SK-MEL-5 (cell line): ENCODE measurements at regions not wholly inside any gene's neighbourhood (a gene's known extent, or its start where the extent isn't known, plus 50 kb on each side); places are given as distances from the start of the nearest gene placed in this dataset.

Experiments
- DNase-seq: peaks from one replicate; pipeline ENCODE4 v3.0.0-alpha.2; 2016; ENCODE audit warnings: low read depth, low spot score
- in situ Hi-C: cut with HindIII; loops from 2 replicates; pipeline ENCODE4 v1.10.0; 2016; ENCODE audit warnings: low sequenced_read_pairs, high pct_unique_total_duplicates, low pct_unique_long_range_greater_than_20kb

DNA sequence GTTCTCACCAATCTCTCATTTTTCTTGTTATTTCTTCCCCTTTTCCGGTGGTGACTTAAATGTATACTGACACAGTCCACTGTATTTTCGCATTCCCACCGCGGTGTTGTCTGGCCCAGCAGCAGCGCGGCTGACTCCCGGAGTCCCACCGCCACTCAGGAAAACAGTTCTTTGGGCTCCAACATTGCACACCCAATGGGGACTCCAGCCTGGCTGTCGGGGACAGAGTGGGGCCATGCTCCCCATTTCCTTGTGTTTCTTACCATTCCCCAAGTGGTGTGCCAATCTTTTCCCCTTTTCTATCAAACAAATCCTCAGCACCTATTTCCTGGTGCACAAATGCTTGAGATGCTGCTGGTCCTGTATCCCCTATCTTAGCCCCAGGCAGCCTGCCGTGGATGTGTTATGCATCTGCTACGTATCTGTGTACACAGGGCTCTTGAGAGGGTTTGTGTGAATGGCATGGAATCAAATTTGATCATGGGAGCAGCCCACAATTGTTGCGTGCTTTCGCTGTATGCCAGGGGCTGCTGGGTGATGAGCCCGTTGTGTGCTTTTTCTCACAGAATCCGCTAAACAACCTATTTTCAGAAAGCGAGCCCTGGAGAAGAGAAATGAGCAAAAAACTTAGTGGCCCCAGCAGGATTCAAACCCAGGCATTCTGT is 219.1 kb upstream of the RGMA start:
- DNase-seq, result no peak

DNA sequence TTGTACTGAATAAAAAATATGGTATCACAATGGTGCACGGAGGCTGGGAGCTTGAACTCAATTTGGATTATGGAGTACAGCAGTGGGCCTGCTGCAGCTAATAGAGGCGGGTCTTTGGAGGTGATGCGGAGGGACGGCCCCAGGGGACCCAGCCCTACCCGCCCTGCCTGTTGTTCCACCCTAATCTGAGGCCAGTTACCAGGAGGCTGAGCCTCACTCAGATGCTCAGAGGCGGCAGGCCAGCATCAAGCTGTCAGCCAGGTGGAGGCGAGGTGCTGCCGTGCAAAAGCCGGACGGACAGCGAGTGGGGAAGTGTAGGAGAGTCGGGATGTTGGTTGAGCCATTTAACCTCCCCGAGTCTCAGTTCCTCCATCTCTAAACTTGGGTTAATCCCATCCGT is 218.5 kb upstream of the RGMA start:
- in situ Hi-C loops, result no loop called here
- DNase-seq, result no peak

More for the DNA sequence above, 219.1 kb upstream of the RGMA start:
- in situ Hi-C loops, result no loop called here

DNA sequence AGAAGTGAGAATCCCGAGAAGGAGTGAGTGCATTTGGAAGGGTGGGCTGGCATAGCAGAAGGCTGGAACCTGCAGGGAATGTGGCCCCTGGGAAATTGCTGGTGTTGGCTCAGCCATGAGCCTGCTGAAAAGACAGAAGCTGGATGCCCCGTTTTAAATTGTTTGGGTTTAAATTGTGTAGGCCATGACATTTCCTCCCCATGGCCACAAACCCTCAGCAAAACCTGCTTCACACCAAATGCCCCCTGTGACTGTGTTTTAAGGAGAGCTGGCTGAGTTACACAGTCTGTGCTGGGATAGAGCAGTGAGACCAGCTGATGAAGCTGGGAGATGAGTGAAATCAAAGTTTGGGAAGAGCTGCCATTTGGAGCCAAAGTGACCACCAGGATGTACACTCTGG is 216.3 kb upstream of the RGMA start:
- DNase-seq, result no peak
- in situ Hi-C loops, result no loop called here

DNA sequence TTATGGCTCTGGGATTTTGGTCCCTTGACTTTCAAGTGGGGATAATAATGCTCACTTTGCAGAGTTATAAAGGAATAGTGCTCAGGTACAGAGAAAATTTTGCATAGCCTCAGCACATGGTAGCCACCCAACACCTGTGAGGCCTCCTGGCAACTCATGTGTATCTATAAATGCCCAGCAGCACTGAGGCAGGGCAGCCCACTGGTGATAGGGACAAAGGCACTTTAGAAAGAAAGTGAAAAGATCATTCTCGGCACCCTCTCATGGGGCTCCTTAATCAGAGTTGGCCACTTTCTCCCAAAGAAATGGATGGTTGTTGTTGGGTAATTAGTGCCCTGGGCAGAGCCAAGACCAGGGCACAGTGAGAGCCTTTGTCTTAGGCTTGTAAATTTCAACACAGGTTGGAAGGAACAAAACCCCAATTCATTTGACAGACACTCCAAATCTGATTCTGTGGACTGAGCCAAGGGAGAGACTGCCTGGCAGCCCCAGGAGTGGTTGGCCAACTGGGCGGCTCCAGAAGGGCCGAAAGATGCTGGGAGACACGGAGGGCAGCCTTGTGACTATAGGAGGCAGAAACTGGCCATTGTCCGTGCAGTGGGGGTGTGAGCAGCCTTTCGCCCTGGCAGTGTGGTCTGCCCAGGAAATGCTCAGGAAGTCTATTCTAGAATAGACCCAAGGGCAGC is 213.2 kb upstream of the RGMA start:
- in situ Hi-C loops, result no loop called here
- peak; percentile 98 for DNase-seq

DNA sequence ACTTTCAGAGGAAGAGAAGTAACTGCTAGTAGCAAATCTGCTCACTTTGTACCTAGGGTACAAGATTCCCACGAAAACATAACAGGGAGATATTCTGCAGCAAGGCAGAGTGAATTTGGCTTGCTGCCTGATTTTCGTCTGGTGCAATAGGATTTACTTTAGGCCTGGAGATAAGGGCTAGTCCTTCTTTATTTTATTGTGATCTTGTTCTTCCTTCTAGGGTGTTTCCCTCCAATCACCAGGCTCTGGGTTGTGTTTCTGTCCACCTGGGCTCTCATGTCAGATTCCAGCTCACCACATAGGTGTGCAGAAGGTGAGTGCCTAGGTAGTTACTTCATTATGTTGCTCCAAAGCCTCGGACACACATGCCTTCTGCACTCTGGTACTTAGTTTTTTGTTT is 211.8 kb upstream of the RGMA start:
- in situ Hi-C loops, result no loop called here
- DNase-seq, result no peak

DNA sequence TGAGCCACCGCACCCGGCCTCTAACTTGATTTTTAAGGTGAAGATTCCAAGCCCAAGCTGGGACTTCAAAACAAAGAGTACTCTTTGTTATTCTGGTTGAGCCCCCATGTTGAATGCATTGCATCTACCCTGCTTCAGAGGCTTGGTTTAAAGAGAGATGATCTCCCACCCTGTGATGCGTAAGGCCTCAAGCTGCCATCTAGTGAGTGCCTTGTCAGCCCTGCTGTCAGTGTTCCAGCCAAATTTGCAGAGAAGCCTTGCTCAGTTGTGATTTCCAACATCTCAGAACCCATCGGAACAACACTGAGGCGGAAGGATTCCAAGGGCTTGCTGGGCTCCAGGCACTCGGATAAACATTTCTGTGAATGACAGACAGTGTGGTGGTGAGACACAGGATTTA is 210.7 kb upstream of the RGMA start:
- in situ Hi-C loops, result no loop called here
- DNase-seq, result no peak

DNA sequence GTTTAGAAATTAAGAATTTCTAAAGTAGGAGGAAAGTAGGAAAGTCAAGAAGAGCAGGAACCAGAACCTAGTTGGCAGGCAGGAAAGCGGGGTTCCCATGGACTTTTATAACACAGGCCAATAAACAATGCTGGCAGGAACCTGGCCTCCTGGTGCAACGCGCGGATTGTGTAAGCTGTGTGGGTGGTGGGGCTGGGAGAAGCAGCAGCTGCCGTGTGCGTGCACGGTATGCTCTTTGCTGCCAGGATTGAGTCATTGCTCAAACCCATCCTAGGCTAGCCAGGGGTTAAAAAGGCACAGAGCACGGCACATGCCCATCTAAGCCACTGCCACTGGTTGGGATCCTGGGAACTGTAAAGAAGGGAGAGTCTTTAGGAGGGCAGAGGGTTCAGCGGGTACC is 209.9 kb upstream of the RGMA start:
- no peak for DNase-seq

DNA sequence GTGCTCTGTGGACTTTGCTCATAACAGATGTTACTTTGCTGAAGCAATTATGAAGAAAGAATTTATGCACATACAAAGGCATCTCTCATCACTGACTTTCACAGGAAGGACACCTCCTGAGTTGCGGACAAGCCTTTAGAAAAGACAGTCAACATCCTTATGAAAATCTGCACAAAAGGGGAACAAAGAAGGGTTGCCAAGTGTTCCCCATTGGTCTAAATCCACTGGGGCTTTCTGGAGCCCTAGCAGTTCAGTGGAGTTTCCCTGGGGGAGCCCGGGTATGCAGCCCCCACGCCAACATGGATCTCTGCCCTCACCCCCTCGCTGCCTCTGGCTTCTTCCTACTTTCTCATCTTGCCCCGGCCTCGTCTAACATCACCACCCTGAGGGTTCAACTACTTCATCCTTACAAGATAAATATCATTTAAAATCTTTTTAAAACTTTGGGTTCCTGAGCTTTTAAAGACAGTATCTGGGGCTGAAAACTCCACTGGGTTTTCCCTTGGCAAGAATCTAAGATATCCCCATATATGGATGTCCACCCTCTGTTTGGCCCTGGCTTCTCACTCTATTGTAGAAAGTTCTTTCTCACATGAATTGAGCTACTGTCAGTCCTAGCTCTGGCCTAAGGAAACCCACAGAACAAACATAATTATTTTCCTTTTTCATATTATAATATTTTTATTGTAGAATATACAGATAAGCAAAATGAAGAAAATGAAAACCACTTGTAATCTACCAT is 207.9 kb upstream of the RGMA start:
- in situ Hi-C loops, result no loop called here
- DNase-seq, result no peak

More for the DNA sequence above, 209.9 kb upstream of the RGMA start:
- in situ Hi-C loops, result no loop called here

DNA sequence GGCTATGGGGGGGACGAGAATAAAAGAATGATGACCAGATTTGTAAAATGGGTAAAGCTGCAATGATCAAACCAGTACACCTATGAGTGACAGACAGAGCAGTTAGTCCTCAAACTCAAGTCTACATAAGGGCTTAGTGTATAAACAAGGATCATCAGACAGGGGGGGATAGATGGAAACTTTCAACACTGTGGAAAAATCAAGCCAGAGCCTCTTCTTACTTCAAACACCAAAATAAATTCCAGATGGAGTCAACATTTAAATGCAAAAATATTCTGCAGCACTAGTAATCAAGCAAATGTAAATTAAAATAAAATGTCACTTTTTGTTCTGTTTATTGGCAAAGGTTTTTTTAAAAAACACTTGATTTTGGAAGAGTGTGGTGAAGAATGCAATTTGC is 205.9 kb upstream of the RGMA start:
- in situ Hi-C loops, result no loop called here
- no peak for DNase-seq

DNA sequence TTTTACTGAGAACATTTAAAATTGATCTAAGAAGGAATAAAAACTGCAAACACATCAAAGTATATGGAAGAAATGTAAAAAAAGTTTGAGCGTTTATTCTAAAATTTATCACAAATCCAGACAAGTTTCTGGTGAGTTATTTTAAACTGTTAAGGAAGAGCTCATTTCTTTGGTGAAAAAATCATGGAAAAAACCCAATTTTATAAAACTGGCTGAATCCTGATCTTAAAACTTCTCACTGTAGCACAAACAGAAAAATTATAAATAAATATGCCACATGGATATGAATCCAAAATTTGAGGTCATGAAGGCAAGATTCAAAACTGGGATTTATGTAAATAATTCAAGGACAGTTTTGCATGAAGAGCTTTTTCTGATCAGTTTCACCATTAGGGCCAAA is 205.1 kb upstream of the RGMA start:
- no peak for DNase-seq
- in situ Hi-C loops, result no loop called here

DNA sequence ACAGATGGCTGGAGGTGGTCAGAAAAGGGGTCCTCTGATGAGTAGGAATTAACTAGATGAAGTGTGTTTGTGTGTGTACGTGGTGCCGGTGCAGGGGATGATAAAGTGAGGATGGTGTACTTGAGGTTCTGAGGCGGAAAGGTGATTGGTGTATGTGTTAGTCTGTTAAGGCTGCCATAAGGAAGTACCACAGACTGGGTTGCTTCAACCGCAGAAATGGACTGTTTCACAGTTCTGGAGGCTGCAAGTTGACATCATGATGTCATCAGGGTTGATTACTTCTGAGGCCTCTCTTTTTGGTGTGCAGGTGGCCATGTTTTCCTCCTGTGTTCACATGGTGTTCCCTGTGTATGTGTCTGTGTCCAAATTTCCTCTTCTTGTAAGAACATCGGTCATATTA is 202.4 kb upstream of the RGMA start:
- in situ Hi-C loops, result no loop called here
- no peak for DNase-seq

DNA sequence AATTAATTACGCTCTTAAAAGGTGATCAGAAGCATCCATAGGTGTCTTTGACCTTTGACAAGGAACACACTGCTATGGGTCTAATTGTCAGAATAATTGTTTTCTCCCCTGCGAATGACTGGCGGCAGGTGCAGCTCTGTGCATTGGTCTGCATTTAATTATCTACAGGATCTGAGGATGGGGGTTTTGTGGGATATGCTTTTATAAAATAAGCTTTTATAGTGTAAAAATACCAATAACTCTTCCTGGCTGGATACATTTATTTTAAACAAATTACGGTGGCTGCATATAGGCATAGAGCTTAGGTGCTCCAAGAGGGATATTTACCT is 201.6 kb upstream of the RGMA start:
- no peak for DNase-seq
- in situ Hi-C loops, result no loop called here

DNA sequence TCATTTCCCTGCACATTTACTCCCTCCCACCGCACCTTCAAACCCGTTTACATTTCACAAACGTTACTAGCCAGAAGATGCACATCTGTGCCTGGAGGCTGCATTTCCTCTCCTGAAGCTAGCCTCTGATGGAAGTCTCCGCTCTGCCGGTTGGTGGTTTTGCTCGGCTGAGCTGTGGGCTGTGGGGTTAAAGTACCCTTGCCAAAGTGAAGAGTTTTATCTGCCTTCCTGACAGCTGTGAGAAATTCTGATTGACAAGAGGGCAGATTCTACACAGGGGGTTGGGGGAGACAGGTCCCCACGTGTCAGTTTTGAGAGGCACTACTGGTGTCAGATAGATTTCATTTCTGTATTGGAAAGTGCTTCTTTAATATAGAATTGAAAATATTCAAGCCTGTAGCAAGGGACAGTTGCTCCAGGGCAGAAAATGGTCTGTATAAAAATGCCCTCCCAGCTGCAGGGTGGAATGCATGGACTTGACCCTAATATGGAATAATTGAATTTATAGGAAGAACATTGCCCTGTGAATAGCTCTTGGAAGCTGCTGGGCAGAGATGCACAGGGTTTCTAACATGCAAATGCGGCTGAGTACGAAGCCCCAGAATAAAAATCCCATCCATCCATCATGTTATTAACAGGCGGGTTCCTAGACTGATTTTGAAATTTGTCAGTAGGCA is 201.1 kb upstream of the RGMA start:
- DNase-seq, result no peak

DNA sequence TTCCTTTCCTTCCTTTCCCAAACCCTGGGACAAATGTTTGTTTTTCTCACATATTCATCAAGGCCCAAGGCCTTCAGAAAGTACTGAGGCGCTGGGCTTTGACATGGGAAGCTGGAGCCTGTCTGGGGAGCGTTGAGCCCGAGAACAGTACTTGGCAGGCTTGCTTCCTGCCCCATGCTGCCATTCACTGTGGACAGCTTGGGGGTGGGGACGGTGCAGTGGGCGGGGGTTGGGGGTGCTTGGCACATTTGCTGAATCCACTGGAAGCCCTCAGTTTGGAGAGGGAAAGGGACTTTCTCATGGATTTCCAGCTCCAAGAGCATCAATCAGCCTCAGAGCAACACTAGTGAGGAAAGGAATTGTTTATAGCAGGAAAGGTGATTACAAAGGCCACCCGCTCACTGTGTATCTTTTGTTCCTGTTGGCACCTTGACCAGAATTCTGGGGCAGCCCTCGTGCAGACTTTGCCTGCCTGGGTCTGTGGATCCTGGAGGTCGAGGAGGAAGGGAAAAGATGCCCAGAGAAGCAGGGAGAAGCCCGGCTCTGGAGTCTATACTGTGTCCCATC is 199.8 kb upstream of the RGMA start:
- no peak for DNase-seq
- in situ Hi-C loops, result no loop called here

More for the DNA sequence above, 201.1 kb upstream of the RGMA start:
- in situ Hi-C loops, result no loop called here

DNA sequence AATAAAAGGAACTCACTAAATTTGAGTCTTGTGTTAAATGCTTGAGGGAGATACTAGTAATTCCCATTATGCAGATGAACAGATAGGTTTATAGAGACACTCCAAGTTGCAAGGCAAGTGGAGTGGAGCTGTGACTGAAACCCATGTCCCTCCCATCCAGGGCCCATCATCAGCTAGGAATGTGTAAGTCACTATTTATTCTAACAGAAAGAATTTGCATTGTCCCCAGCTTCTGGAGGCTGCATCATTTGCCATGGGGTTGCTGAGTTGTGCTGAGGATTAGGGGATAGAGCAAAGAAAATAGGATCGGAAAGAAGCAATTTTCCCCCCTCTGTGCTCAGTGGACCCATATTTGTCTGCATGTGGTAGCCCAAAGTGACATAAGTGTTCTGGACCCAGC is 197.4 kb upstream of the RGMA start:
- in situ Hi-C loops, result no loop called here
- no peak for DNase-seq

DNA sequence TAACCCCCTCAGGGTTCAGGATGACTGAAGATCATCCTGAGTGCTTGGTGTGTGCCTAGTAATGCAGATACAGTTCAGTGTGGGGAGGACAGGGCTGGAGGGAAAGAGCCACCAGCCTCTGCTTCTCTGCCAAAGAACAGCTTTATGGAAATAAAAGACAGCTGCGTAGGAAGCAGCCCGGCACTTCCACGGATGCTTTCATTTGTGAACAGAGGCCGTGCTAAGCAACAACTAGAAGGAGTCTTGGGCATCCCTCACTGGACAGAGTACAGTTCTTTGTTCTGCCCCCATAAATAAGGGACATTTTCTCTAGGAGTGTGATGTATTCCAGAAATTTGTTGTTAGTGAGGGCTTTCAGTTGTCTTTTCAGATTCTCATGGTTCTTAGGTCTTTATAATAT is 194.8 kb upstream of the RGMA start:
- in situ Hi-C loops, result no loop called here
- no peak for DNase-seq

DNA sequence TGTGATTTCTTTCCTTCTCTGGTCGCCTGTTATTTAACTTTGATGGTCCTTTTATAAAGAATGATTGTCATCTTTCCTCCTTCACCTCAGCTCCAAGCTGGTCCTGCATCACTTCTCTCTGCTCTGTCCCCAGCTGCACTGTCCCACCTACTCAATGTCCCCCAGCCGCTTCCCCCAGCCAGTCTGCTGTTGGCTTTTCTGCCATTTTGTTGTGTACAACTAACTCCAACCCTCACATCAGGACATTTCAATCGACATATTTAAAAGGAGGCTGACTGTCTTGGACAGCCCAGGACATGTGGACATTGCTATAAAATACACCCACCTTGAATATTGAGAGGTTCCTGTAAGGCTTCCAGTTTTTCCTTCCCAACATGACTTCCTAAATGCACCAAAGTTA is 193.8 kb upstream of the RGMA start:
- no peak for DNase-seq
- in situ Hi-C loops, result no loop called here

DNA sequence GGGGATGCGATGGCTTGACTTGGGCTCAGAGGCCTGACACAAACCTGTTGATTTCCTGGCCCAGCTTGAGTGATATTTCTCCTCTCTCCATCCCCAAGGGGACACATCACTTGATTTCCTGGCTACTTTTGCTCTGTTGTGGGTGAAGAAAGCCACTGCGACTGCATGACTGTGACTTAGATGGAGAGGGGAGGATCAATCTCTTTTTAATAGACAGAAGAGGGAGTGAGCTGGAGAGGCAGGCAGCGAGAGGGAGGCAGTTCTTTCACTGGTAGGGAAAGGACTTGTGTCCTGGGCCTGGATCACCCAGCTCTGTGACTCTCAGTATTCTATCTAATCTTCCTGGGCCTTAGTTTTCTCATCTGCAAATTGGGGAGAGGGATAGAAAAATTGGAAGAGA is 189.8 kb upstream of the RGMA start:
- in situ Hi-C loops, result no loop called here
- DNase-seq, result no peak
